Upper lobe of left lung (tissue), 6 donors: ENCODE measurements at regions not wholly inside any gene's neighbourhood (a gene's known extent, or its start where the extent isn't known, plus 50 kb on each side); places are given as distances from the start of the nearest gene placed in this dataset.

ENCODE experiments used
- ATAC-seq, 2 donors: fragments of 200-7000 bp; cut with Tn5 transposase; one replicate each; pipeline ENCODE4 v1.9.1; 2022; ENCODE audit warnings: mild to moderate bottlenecking in 2 of 2, moderate library complexity in 2 of 2; ENCODE audit not compliant: low FRiP score in 2 of 2
- DNase-seq, 2 donors: peaks; one replicate each; pipeline ENCODE4 v3.0.0-alpha.2; 2019 to 2020
- H3K27ac ChIP-seq, 4 donors: fragments of 200-600 bp; sonication (generic); one replicate each; pipeline ENCODE4 v1.5.1; 2016 to 2019
- H3K27me3 ChIP-seq, 4 donors: fragments of 200-600 bp; sonication (generic); one replicate each; pipeline ENCODE4 v1.5.1; 2017 to 2019
- H3K36me3 ChIP-seq, 4 donors: fragments of 200-600 bp; sonication (generic); one replicate each; pipeline ENCODE4 v1.5.1; 2016 to 2019
- H3K4me1 ChIP-seq, 4 donors: fragments of 200-600 bp; sonication (generic); one replicate each; pipeline ENCODE4 v1.5.1; 2018 to 2019
- H3K4me3 ChIP-seq, 4 donors: fragments of 200-600 bp; sonication (generic); one replicate each; pipeline ENCODE4 v1.5.1; 2017 to 2019; ENCODE audit warnings: mild to moderate bottlenecking in 2 of 4, moderate library complexity in 1 of 4
- H3K9me3 ChIP-seq, 4 donors: fragments of 200-600 bp; sonication (generic); one replicate each; pipeline ENCODE4 v1.5.1; 2018 to 2019
- CTCF ChIP-seq, 6 experiments: fragments of 450-650 bp in 4 of 6; fragments of 200-600 bp in 2 of 6; sonication (generic) in 2 of 6; IDR thresholded peaks; one replicate each; pipeline ENCODE4 v1.5.1; 2016 to 2019; ENCODE audit warnings: antibody characterized with exemption in 6 of 6
- EP300 ChIP-seq, 4 donors: sonication (generic); formaldehyde crosslinking; IDR thresholded peaks; one replicate each; pipeline ENCODE4 v1.5.1; 2017; ENCODE audit warnings: antibody characterized with exemption in 4 of 4, control low read depth in 2 of 4
- POLR2A ChIP-seq, 4 donors: fragments of 450-650 bp; IDR thresholded peaks; one replicate each; pipeline ENCODE4 v1.5.1; 2016 to 2017; ENCODE audit warnings: antibody characterized with exemption in 4 of 4, mild to moderate bottlenecking in 2 of 4
- POLR2AphosphoS5 ChIP-seq, 2 donors: sonication (generic); formaldehyde crosslinking; IDR thresholded peaks; one replicate each; pipeline ENCODE4 v1.5.1; 2017; ENCODE audit warnings: antibody characterized with exemption in 2 of 2
- WGBS, 2 donors: methylation state at CpG; one replicate each; pipeline ENCODE4 v1.1.5; 2017 to 2018; 5-methylcytosine and 5-hydroxymethylcytosine counted together
- donor health status: DM: no; HTN: no; CAD: no; lungs with moderate emphysema.
- donor health status: DM: no; HTN: yes; CAD: no; lungs with severe emphysema.

GRCh38 chr13:40172149-40172591, 494.3 kb downstream of the FOXO1 start:
- DNase-seq: peak; percentile 41 to 76
- no peaks in the 10 kb centered on the region for H3K27me3 ChIP-seq
- ATAC-seq: peak in 1 of 2 donors; percentile 9
- WGBS, 2 donors: 42 to 44% methylated on average over 30 to 32 of the region's 32 CpGs
- no peaks in the 10 kb centered on the region for H3K9me3 ChIP-seq
- no peaks in the 10 kb centered on the region for H3K36me3 ChIP-seq
- peak overlapping the region in 1 of 4 donors; percentile 1 for H3K4me3 ChIP-seq
- TF ChIP-seq POLR2A (IDR thresholded peaks at IDR 0.05) (no peak), EP300 (IDR thresholded peaks at IDR 0.05) (no peak), POLR2AphosphoS5 (IDR thresholded peaks at IDR 0.05) (no peak), CTCF (IDR thresholded peaks at IDR 0.05) (no peak)
- H3K4me1 ChIP-seq: peaks cover 0 to 5% (median 0%) of the 10 kb centered on the region in 4 donors
- no peak overlapping the region for H3K27ac ChIP-seq

- WGBS, 2 donors: 82% methylated on average over 6 to 7 of the region's 7 CpGs
- Histone ChIP-seq H3K36me3 (no peaks in the 10 kb centered on the region), H3K4me1 (peaks cover 0 to 5% (median 0%) of the 10 kb centered on the region in 4 donors), H3K27ac (no peak overlapping the region), H3K4me3 (peak overlapping the region in 1 of 4 donors; percentile 1), H3K27me3 (no peaks in the 10 kb centered on the region), H3K9me3 (no peaks in the 10 kb centered on the region)
- TF ChIP-seq CTCF (IDR thresholded peaks at IDR 0.05): no peak
- TF ChIP-seq EP300 (IDR thresholded peaks at IDR 0.05): no peak
- TF ChIP-seq POLR2AphosphoS5 (IDR thresholded peaks at IDR 0.05): no peak
- TF ChIP-seq POLR2A (IDR thresholded peaks at IDR 0.05): no peak
- ATAC-seq: no peak
- no peak for DNase-seq
Measured at GRCh38 chr13:40172878-40173277, 493.6 kb downstream of the FOXO1 start.

GRCh38 chr13:40175639-40176038, 490.8 kb downstream of the FOXO1 start:
- peaks cover 0 to 5% (median 0%) of the 10 kb centered on the region in 4 donors for H3K4me1 ChIP-seq
- no peak overlapping the region for H3K27ac ChIP-seq
- no peaks in the 10 kb centered on the region for H3K9me3 ChIP-seq
- no peaks in the 10 kb centered on the region for H3K27me3 ChIP-seq
- ATAC-seq (peak in 1 of 2 donors; percentile 52), DNase-seq (no peak)
- H3K36me3 ChIP-seq: no peaks in the 10 kb centered on the region
- H3K4me3 ChIP-seq: no peak overlapping the region
- TF ChIP-seq POLR2A (IDR thresholded peaks at IDR 0.05) (no peak), POLR2AphosphoS5 (IDR thresholded peaks at IDR 0.05) (no peak), EP300 (IDR thresholded peaks at IDR 0.05) (no peak), CTCF (IDR thresholded peaks at IDR 0.05) (no peak)

- no peaks in the 10 kb centered on the region for H3K9me3 ChIP-seq
- no peaks in the 10 kb centered on the region for H3K27me3 ChIP-seq
- H3K27ac ChIP-seq: no peak overlapping the region
- H3K36me3 ChIP-seq: no peaks in the 10 kb centered on the region
- ATAC-seq (no peak), DNase-seq (peak in 1 of 2 donors; percentile 43)
- peaks cover 0 to 5% (median 0%) of the 10 kb centered on the region in 4 donors for H3K4me1 ChIP-seq
- TF ChIP-seq POLR2A (IDR thresholded peaks at IDR 0.05): no peak
- no peak for TF ChIP-seq CTCF (IDR thresholded peaks at IDR 0.05)
- no peak for TF ChIP-seq EP300 (IDR thresholded peaks at IDR 0.05)
- TF ChIP-seq POLR2AphosphoS5 (IDR thresholded peaks at IDR 0.05): no peak
- 97 to 98% methylated on average over 7 of the region's 7 CpGs for WGBS, 2 donors
- H3K4me3 ChIP-seq: no peak overlapping the region
Measured at GRCh38 chr13:40176242-40176641, 490.2 kb downstream of the FOXO1 start.

GRCh38 chr13:40178130-40178529, 488.3 kb downstream of the FOXO1 start:
- 64 to 73% methylated on average over 5 of the region's 5 CpGs for WGBS, 2 donors
- no peak overlapping the region for H3K4me3 ChIP-seq
- H3K36me3 ChIP-seq: no peaks in the 10 kb centered on the region
- no peaks in the 10 kb centered on the region for H3K9me3 ChIP-seq
- no peaks in the 10 kb centered on the region for H3K27me3 ChIP-seq
- DNase-seq: no peak
- no peak for ATAC-seq
- no peak for TF ChIP-seq CTCF (IDR thresholded peaks at IDR 0.05)
- TF ChIP-seq POLR2AphosphoS5 (IDR thresholded peaks at IDR 0.05): peak; percentile 31 to 72
- peak overlapping the region in 1 of 4 donors; percentile 21 for H3K27ac ChIP-seq
- no peaks in the 10 kb centered on the region for H3K4me1 ChIP-seq
